ENCODE measurements at regions not wholly inside any gene's neighbourhood (a gene's known extent, or its start where the extent isn't known, plus 50 kb on each side); places are given as distances from the start of the nearest gene placed in this dataset.

DNA sequence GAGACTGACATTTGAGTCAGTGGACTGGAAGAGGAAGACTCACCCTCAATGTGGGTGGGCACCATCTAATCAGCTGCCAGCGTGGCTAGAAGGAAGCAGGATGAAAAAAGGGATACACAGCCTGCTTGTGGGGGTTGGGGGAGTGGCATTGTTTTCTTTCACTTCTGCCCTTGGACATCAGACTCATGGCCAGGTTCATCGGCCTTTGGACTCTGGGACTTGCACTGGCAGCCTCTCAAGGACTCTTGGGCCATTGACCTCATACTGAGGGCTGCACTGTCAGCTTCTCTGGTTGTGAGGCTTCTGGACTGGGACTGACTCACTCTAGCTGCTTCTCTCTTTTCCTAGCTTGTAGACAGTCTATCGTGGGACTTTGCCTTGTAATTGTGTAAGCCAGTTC, 374.9 kb downstream of the TLE1 start:
- H3K27me3 ChIP-seq (ENCODE audit: insufficient read depth, low read length, poor library complexity, severe bottlenecking): no peaks in the 10 kb centered on the region
- H3K4me2 ChIP-seq (ENCODE audit: low read depth, low read length, poor library complexity, severe bottlenecking): no peak overlapping the region
- no peak for TF ChIP-seq EZH2phosphoT487 (IDR thresholded peaks at IDR 0.05; ENCODE audit: borderline replicate concordance)
- no peak for TF ChIP-seq CTCF (conservative IDR thresholded peaks at IDR 0.05; ENCODE audit: low read length)
- H3K4me3 ChIP-seq (ENCODE audit: low read length, poor library complexity, severe bottlenecking): no peak overlapping the region
- H3K79me2 ChIP-seq (ENCODE audit: insufficient read depth, low read length): no peaks in the 10 kb centered on the region
- no peaks in the 10 kb centered on the region for H3K36me3 ChIP-seq (ENCODE audit: insufficient read depth, low read length)
- H3K9me2 ChIP-seq (replicated peaks; ENCODE audit: low read depth, low read length): no peaks in the 10 kb centered on the region
- H3F3A ChIP-seq (ENCODE audit: low read depth): no peaks in the 10 kb centered on the region
- no peak overlapping the region for H3K9ac ChIP-seq (ENCODE audit: low read depth, low read length, poor library complexity, severe bottlenecking)
- no peaks in the 10 kb centered on the region for H3K9me3 ChIP-seq (ENCODE audit: insufficient read depth, low read depth, low read length)
- H2AFZ ChIP-seq (ENCODE audit: low read length): no peak overlapping the region
- H4K20me1 ChIP-seq (ENCODE audit: insufficient read depth, low read length, poor library complexity, severe bottlenecking): no peaks in the 10 kb centered on the region
- no peaks in the 10 kb centered on the region for H3K4me1 ChIP-seq (ENCODE audit: insufficient read depth, low read length, poor library complexity, severe bottlenecking)

GRCh38 chr9:81313877-81314276, 375.5 kb downstream of the TLE1 start:
- Histone ChIP-seq H3K4me2 (ENCODE audit: low read depth, low read length, poor library complexity, severe bottlenecking) (no peak overlapping the region), H2AFZ (ENCODE audit: low read length) (no peak overlapping the region), H3K4me3 (ENCODE audit: low read length, poor library complexity, severe bottlenecking) (no peak overlapping the region), H4K20me1 (ENCODE audit: insufficient read depth, low read length, poor library complexity, severe bottlenecking) (no peaks in the 10 kb centered on the region), H3K9me2 (replicated peaks; ENCODE audit: low read depth, low read length) (no peaks in the 10 kb centered on the region), H3K9ac (ENCODE audit: low read depth, low read length, poor library complexity, severe bottlenecking) (no peak overlapping the region), H3K9me3 (ENCODE audit: insufficient read depth, low read depth, low read length) (no peaks in the 10 kb centered on the region), H3K79me2 (ENCODE audit: insufficient read depth, low read length) (no peaks in the 10 kb centered on the region), H3K36me3 (ENCODE audit: insufficient read depth, low read length) (no peaks in the 10 kb centered on the region), H3K27me3 (ENCODE audit: insufficient read depth, low read length, poor library complexity, severe bottlenecking) (no peaks in the 10 kb centered on the region), H3F3A (ENCODE audit: low read depth) (no peaks in the 10 kb centered on the region), H3K4me1 (ENCODE audit: insufficient read depth, low read length, poor library complexity, severe bottlenecking) (no peaks in the 10 kb centered on the region)
- no peak for TF ChIP-seq CTCF (conservative IDR thresholded peaks at IDR 0.05; ENCODE audit: low read length)
- TF ChIP-seq EZH2phosphoT487 (IDR thresholded peaks at IDR 0.05; ENCODE audit: borderline replicate concordance): no peak

DNA sequence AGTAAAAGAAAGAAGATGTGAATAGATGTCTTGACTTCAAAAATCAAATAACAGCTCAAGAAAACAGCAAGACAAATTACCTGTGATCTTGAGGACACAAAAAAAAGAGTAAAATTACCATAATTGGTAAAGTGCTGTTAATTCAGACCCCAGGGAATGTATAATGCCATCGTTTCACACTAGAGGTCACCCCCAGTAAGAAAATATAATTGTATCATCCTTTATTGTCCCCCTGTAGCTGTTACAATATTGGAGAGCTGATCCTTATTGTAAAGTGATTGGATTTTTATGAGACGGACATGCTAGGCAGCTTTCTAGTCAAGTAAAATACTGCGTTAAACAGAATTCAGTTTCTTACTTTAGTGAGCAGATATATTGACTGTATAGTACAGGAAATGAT, 377.0 kb downstream of the TLE1 start:
- TF ChIP-seq EZH2phosphoT487 (IDR thresholded peaks at IDR 0.05; ENCODE audit: borderline replicate concordance) (no peak), CTCF (conservative IDR thresholded peaks at IDR 0.05; ENCODE audit: low read length) (peak; percentile 46)
- no peak overlapping the region for H3K4me3 ChIP-seq (ENCODE audit: low read length, poor library complexity, severe bottlenecking)
- H3F3A ChIP-seq (ENCODE audit: low read depth): no peaks in the 10 kb centered on the region
- no peaks in the 10 kb centered on the region for H3K36me3 ChIP-seq (ENCODE audit: insufficient read depth, low read length)
- no peaks in the 10 kb centered on the region for H3K9me3 ChIP-seq (ENCODE audit: insufficient read depth, low read depth, low read length)
- no peaks in the 10 kb centered on the region for H4K20me1 ChIP-seq (ENCODE audit: insufficient read depth, low read length, poor library complexity, severe bottlenecking)
- H3K4me1 ChIP-seq (ENCODE audit: insufficient read depth, low read length, poor library complexity, severe bottlenecking): no peaks in the 10 kb centered on the region
- no peaks in the 10 kb centered on the region for H3K79me2 ChIP-seq (ENCODE audit: insufficient read depth, low read length)
- no peaks in the 10 kb centered on the region for H3K9me2 ChIP-seq (replicated peaks; ENCODE audit: low read depth, low read length)
- H3K9ac ChIP-seq (ENCODE audit: low read depth, low read length, poor library complexity, severe bottlenecking): no peak overlapping the region
- H3K27me3 ChIP-seq (ENCODE audit: insufficient read depth, low read length, poor library complexity, severe bottlenecking): no peaks in the 10 kb centered on the region
- H2AFZ ChIP-seq (ENCODE audit: low read length): no peak overlapping the region
- no peak overlapping the region for H3K4me2 ChIP-seq (ENCODE audit: low read depth, low read length, poor library complexity, severe bottlenecking)

All from Loucy (cell line).